Left hindlimb (tissue), 1 donor: ENCODE measurements at regions not wholly inside any gene's neighbourhood (a gene's known extent, or its start where the extent isn't known, plus 50 kb on each side); places are given as distances from the start of the nearest gene placed in this dataset.
"Not testable (repeated sequence)": the region's sequence is repeated elsewhere in the genome, so short reads cannot be mapped to it uniquely, and the experiment has no call there.

Experiments
- DNase-seq: peaks from one replicate; pipeline ENCODE4 v3.0.0-alpha.2; 2018

DNA sequence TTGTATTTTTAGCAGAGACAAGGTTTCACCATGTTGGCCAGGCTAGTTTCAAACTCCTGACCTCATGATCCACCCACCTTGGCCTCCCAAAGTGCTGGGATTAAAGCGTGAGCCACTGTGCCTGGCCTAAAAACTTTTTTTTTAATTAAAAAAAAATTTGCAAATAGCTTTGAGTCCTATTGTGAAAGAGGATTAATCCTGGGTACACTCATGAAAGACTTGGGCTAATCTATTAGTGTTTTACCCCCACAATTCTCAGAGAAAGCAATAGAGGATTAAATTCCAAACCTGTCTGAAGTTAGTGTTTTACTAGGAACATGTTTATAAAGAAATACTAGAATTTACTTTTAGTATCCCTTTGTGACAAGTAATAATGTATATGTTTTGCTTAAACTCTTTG lies 76.9 kb upstream of the ITGB1 start:
- no peak for DNase-seq

DNA sequence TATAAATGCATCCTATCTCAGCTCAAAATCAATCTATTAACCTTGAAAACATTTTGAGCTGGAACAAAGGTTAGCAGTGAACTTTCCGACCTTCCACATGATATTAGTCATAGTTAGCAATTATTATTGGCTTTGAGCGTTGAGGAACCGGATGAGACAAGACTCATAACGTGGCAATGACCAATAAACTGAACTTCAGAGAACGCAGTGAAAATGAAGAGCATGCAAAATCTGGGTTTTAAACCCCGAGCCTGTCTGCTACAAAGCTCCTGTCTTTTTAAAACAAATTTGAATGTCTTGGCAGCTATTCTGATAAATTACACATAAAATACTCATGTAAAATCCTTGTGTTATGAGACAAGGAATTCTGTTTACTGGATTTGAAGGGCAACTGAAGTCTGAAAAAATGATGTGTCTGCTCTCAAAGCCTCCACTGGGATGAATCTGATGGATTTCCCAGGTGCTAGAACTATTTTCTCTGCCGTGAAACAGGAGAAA lies 74.7 kb upstream of the ITGB1 start:
- DNase-seq = no peak

DNA sequence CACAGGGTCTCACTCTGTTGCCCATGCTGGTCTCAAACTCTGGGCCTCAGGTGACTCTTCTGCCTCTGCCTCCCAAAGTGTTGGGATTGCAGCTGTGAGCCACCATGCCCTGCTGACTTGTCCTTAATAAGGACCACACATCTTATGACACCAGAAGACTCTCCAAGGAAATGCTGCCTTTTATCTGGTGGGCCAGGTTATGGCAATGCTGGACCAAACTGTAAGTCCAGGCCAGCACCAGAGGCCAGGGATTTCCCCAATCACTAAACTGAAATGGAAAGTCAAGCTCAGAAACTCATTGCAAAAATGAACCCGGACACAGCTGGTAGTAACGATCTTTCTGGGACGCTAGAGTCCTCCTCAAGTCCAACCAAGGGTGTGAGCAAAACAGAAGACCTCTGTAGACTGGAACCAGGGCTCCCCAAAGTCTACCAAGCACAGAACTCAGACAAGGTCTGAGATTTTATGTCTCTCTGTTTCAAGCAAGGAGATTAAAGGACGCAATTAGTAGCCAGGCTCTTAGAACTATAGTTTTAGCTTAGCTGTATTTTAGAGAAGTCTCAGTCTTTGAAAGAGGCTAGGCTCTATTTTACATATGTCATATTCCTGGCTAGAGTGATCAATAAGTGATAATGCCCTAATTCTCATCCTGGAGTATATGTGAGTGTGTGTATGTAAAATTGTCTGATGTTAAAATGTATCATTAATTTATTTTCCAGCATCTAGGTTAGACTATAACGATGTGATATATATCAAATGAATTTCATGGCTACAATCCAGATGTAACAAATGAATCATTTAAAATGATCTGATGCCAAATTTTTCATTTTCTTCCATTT lies 74.0 kb upstream of the ITGB1 start:
- DNase-seq = no peak

DNA sequence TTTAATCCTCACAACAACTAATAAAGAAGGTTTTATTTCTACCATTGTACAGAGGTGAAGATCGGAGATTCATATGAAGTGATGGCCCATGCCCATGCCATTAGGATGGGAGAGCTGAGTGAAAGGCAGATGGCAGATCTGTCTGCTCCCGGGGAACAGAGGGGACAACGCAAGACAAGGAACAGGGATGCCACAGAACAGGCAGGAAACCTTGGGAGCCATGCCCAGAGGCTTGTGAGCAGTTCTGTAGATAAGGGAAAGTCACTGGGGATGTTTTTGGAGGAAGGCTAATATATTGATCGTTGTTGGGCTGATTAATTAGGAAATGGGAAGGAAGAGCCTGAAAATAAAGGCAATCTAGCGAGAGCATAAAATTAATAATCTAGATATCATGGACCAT lies 73.1 kb upstream of the ITGB1 start:
- no peak for DNase-seq

DNA sequence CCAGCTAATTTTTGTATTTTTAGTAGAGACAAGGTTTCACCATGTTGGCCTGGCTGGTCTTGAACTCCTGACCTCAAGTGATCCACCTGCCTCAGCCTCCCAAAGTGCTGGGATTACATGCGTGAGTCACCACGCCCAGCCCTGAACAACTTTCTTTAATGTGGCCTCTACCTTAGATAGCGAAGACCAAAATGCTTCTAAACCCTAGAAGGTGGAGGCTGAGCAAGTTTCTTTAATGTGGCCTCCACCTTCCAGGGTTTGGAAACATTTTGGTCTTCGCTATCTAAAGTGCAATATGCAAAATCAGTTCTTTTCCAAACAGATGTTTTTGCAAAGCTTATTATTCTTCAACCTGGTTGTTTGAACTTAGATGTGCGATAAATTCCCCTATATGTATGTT lies 70.5 kb upstream of the ITGB1 start:
- DNase-seq = not testable (repeated sequence)

DNA sequence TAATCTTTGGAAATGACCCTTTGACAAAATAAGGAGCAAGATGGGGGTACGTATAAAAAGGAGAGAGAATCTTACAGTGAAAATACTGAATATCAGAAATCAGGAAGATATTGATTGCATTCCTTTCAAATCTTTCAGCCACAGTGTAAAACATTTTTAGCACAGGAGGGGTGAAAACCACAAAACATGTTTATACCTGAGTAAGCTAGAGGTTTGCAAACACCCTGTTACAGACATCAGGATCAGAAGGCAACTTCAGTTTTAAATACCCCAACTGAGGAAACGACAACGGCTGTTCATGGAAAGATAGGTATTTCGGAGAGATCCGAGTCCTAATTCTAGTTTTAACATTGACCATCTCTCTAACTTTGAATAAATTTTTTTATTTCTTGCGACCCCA lies 69.1 kb upstream of the ITGB1 start:
- DNase-seq = no peak

DNA sequence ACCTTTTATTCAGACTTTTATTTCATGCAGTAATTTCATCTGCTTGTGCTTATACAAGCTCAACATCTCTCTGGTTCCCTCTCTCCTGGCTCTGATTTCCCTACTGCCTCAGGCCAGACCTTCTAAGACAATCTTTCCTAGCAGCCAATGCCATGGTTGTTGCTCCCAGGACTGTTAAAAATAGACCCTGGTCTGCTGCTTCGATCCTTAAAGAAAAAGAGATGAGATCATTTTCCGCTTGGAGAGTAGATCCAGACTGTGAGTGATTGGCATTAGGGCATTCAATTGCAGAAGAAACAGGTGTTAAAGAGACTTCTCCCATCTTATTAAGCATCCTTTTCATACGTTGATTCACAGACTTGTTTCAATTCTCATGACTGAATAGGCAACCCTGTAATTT lies 68.4 kb upstream of the ITGB1 start:
- DNase-seq = no peak

DNA sequence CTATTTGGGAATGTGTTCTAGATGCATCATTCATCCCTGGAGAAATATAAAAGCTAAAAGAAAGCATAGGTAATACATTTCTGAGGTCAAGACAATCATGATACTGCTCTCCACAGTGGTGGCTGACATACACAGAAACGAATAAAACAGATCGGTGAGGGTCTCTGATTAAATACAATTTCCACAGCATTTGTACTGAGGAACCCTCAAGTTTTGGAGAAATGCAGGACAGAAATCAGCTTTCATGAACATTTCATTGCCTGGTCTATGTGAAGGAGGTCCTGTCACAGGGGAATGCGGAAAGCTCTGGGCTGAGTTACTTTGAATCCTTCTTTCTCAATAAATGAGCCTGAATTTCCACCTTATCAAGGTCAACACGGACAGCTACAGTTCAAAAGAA lies 67.9 kb upstream of the ITGB1 start:
- DNase-seq = no peak

DNA sequence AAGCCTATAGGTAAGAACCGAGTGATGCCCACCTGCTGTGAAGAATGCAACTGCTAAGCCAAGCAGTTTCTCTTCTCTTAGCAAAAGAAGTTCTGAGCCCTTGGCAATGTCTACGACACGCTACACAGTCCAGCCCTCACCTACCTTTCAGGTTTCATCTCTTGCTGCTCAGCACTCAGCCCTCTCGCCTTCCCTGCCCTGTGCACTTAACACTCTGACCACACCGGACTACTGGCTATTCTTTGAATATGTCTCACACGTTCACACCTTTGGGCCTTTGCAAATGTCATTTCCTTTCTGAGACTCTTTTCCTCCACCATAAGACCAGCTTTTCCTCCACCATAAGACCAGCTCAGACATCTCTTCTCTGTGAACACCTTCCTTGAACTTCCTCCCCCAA lies 67.0 kb upstream of the ITGB1 start:
- no peak for DNase-seq

DNA sequence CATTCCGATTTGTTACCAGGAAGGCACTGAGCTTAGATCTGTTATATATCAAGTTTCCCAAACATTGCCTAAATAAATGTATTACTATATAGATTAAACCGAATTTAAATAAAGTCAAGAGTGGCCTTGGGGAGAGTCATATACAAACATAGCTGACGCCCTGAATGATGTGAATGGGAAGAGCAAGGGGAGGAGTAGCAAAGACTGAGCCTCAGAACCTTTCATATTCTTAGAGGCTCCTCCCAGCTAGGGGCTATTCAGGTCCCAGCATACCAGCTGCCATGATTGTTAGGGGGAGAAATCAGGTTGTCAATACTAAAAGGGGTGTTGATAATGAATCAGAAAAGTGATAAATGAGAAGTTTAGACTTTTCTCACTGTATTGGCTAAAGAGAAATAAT lies 64.7 kb upstream of the ITGB1 start:
- DNase-seq = no peak

DNA sequence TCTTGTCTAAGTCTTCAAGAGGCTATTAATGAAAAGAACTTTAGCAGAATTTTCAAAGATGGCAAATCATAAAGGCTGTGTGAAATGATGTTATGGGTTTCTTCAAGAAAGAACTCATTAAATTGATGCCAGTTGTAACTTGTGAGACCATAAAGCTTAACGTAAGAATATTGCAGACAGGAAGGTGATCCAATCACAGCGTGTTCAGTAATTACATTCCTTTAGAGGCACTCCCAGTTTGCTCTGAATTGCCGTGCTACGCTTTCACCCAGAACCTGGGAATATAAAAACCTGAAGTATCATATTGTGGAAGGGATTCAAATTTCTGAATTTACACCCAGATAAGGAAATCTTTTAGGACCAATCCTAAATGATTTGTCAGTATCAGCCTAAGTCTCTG lies 64.1 kb upstream of the ITGB1 start:
- no peak for DNase-seq

DNA sequence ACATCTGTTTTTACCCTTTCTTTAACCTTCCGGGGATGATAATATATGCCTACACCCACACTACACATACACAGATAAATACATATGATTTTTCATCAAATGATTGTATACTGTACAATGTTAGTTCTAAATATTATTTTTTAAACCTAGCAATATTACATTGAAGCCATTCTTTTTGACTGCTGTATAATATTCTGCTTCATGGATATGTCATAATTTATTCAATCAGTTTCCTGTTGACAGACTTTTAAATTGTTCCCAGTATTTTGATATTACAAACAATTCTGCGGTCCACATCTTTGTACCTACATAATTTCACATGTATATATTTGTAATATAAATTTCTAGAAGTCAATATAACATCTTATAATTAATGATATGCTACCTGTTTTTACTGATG lies 59.0 kb upstream of the ITGB1 start:
- no peak for DNase-seq

DNA sequence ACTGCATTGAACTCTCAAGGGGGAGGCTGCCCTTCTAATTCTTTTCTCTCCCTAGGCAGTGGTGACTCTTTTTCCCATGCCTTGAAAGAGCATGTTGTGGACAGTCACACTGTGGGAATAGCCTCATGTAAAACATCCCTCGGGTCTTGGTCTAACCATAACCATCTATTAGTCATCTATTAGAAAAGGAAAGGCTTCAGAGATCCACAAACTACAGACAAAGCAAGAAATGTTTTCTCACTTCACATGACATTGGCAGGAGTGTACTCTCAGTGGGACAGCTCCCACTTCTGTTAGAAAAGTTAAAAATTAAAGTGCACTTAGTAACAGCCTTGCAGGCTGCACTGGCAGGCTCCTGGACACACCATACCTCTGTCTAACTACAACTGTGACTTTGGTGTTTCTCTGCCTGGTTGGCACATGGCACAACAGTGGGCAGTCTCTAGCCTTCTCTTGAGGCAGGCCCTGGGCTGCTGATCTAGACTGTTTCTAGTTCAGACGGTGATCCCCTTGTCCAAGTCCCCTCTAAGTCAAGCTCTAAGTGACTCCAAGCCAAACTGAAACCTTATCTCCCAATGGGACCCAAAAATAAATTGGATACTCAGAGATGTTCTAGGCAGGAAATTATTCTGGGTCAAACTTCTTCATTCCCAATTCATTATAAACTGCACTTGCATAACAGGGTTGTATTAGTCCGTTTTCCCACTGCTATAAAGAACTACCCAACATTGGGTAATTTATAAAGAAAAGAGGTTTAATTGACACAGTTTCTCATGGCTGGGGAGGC lies 57.9 kb upstream of the ITGB1 start:
- no peak for DNase-seq

DNA sequence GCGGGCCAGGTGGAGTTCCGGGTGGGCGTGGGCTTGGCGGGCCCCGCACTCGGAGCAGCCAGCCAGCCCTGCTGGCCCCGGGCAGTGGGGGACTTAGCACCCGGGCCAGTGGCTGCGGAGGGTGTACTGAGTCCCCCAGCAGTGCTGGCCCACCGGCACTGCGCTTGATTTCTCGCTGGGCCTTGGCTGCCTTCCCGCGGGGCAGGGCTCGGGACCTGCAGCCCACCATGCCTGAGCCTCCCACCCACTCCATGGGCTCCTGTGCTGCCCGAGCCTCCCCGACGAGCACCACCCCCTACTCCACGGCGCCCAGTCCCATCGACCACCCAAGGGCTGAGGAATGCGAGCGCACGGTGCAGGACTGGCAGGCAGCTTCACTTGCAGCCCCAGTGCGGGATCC lies 55.3 kb upstream of the ITGB1 start:
- not testable (repeated sequence) for DNase-seq

DNA sequence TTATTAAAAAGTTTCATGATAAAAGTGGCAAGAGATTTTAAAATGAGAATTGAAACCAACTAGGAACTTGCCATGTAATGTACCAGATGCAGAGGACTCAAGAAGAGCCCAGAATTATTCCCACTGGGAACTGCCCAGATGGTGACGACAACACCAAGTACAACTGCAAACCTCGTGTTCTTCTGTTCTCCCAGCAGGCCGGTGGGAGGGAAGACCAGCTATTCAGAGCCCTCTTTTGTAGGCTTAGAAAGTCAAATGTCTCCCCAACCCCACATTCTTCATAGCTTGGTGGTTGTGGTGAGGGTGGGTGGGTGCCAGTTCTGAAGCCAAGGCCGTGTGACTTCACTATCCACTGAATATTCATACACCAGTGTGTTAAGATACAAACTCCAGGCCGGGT lies 54.3 kb upstream of the ITGB1 start:
- no peak for DNase-seq

DNA sequence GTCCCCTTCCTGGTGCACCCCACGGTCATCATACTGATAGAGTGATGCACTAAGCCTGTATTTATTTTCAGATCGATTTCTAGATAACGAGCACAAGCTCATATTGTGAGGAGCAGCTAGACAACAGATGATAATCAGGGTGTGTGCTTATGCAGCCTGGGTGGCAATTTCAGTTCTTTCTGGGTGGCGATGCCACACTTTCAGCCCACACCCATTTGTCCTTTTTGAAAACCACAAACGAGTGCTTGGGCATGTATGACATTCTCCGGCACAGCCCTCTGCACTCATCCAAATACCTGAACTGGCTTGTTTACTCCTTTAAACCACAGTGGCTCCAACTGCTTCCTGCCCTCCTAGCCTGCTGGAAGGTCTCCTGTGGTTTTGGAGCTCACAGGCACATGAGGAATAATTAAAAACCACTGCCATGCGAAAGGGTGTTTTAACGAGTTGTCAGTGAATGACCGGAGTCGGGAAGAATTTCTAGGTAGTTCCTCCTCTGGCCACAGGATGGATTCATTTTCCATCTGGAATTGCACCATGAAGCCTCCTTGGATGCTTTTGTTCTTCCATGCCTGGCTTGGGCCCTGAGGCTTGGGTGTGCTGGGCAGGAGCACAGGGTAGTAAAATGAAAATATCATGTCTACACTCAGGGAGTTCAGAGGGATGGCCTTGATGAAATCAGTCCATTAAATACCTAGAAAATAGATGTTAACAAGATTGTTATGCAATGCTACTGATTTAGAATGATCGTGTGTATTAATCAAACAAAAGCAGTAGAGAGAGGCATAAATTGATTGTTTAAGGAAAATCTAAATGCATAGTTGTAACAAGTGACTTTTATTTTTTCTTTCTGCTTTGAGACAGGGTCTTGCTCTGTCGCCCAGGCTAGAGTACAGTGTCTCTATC lies 52.4 kb upstream of the ITGB1 start:
- no peak for DNase-seq

DNA sequence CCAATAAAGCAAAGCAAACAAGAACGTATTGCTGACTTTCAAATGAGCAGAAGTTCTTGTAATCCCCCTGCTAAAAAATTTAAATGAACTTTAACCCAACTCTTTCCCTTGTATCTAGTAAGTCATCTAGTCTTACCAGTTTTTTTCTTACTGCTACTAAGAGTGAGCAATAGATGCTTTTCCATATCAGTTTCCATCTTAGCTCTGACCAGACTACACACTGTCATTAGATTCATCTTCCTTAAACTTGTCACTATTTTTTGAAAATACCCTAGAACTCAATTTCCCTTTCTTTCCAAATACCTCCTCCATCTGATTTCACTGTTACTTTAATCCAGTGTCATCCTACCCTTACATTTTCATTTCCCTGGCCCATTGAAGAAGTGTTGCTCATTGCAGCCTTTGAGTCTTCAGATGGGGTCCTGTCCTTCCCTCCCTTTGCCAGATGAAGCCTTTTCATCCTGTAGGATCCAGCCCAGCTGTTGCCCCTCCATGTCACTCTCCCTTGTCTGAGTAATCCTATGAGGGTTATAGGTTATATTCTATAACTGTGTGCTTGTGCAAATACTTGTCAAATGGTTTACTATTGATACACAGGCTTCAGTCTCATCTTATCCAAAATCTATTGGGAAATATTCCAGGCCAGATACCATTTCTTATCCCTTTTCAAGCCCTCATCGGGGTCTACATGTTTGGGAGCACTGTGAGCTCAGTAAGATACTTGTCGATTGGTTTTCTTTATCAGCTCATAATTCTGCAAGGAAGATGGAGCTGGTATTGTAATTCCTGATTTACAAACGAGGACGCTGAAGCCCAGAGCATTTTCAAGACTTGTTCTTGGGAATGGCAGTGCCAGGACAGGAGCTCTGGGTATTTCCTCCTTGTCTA lies 51.5 kb upstream of the ITGB1 start:
- DNase-seq = no peak

DNA sequence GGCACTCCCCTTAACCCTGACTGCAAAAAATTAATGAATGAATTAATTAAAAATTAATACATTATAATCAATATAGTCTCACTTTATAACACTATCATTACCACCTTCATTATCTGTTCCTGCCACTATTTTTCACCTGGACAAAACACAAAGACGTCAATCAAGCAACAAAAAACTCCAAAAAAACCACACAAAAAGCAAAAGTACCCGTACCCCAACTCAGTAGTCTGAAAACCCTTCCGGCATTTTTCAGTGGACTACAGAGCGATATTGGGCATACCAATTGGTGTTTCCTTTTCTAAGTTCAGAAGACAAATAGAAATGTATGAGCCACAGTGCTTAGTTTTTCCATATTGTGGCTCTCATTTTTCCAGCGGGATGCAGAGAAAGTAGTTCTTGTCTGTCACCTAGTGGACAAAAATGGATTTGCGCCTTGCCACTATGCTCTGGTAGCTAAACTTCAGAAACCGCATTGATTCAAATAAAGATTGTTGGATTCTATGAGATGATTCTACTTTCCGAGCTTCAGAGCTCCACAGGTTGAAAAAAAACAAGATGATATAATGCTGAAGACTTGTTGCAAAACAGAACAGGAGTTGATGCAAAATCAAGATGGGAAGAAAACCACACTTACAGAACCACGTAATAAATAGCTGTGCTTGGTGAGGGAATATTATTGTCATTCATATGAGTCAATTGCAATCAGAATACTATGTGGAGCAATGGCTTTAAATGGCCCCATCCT lies 50.6 kb upstream of the ITGB1 start:
- peak; percentile 55 for DNase-seq

DNA sequence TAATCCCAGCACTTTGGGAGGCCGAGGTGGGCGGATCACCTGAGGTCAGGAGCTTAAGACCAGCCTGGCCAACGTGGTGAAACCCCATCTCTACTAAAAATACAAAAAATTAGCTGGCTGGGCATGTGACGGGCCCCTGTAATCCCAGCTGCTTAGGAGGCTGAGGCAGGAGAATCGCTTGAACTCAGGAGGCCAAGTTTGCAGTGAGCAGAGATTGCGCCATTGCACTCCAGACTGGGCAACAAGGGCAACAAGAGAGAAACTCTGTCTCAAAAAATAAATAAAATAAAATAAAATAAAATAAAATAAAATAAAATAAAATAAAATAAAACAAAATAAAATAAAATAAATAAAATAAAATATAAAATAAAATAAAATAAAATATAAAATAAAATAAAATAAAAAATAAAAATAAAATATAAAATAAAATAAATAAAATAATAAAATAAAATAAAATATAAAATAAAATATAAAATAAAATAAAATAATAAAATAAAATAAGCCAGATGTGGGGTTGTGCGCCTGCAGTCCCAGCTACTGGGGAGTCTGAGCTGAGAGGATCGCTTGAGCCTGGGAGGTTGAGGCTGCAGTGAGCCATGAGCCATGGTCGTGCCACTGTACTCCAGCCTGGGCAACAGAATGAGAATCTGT lies 49.8 kb upstream of the ITGB1 start:
- not testable (repeated sequence) for DNase-seq
